HG02852 (cell line): ENCODE measurements at regions not wholly inside any gene's neighbourhood (a gene's known extent, or its start where the extent isn't known, plus 50 kb on each side); places are given as distances from the start of the nearest gene placed in this dataset.

ENCODE experiments used
- ATAC-seq: cut with Tn5 transposase; IDR thresholded peaks from one replicate; pipeline ENCODE4 v1.9.1; 2021; ENCODE audit warnings: mild to moderate bottlenecking, moderate library complexity; ENCODE audit not compliant: unreplicated experiment

GRCh38 chr10:28922127-28922526 lies 244.8 kb downstream of the BAMBI start:
- ATAC-seq, result no peak

- ATAC-seq, result no peak
Observed at GRCh38 chr10:28922861-28923260, 245.5 kb downstream of the BAMBI start.

DNA sequence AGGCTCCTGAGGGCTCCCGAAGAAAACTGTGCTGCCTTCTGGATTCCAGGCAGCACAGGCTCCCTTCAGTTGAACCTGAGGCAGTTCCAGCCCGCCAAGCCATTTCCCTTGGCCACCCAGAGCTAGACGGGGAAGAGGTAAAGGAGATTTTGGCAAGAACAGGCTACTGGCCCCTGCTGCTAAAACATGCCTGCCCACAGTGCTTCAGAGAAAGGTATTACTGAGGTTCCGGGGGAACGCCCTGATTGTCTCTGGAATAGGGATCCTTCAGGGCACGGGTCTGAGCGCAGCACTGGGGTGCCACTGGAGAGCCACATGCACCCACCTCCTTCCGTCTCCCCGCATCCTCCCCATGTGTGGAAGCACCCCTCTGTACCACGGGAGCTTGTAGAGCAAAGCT lies 247.4 kb downstream of the BAMBI start:
- no peak for ATAC-seq

- ATAC-seq, result no peak
Observed at GRCh38 chr10:28925121-28925663, 247.9 kb downstream of the BAMBI start.

DNA sequence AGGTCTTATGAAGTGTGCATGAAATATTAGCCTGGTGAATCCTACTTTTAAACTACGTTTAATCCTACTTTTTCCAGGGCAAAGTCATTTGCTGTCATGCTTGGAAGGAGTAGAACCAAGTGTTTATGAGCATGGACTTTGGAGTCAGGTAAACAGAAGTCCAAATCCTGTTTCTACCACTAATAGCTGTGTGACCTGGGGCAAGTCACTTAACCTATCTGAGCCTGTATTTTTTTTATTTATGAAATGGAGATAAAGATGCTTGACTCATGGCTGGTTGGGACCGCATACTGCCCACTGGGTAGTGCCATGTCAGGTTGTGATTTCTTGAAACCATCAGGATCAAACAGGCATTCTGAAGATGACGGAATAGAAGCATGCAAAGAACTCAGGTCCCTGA lies 249.6 kb downstream of the BAMBI start:
- no peak for ATAC-seq

DNA sequence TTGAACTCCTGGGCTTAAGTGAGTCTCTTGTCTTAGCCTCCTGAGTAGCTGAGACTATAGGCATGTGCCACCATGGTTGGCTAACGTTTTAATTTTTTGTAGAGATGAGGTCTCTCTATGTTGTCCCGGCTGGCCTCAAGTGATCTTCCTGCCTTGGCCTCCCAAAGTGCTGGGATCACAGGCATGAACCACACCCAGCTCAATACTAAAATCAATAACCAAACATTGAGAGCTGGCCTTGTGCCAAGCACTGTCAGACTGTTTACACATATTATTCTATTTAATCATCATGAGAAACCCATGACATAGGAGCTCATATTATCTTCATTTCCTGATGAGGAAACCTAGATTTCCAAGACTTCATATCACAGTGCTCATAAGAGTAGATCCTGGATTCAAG lies 251.2 kb downstream of the BAMBI start:
- ATAC-seq, result no peak

GRCh38 chr10:28929942-28930341 lies 252.6 kb downstream of the BAMBI start:
- ATAC-seq, result no peak

DNA sequence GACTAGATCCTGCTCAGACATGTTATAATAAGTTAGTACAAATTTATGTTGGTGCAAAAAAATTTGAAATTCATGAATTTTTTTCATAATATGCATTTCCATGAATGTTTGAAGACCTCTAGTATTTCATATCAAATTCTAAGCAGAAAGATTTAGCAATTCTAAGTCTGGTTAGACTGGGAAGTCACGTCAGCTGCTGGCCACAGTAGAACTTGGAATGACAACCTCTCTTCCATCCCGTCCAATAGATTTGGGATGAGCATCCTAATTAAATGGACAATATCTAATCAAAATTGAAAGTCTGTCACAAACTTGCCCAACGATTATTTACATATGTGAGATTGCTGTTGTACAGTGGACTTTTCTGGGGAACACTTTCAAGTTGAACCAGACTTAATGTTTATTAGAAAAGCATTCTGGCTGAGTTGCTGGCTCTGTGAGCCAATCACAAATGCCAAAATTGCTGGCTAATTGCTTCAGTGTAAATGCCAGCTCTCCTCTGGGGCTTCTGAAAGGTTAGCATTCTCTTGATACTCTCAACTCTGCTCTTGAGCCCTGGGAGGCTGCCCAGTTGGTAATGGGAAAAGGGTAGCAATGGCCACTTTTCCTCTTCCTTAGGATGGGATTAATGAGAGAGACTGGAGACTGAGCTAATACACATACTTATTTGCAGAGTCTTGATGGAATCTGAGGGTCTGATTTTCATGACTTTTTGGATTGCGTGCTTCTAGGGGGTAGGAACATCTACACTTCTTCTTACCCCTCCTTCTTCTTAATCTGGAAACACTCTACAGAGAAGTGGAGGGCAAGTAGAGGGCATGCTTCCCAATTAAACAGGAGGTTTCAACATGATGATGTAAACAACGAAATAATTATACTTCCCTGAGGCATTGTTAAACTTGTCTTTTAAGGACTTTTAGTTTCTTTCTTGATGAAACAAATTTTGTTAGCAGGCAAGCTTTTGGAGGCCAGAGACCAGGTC lies 253.5 kb downstream of the BAMBI start:
- ATAC-seq, result no peak

GRCh38 chr10:28935061-28935460 lies 257.7 kb downstream of the BAMBI start:
- ATAC-seq, result no peak

DNA sequence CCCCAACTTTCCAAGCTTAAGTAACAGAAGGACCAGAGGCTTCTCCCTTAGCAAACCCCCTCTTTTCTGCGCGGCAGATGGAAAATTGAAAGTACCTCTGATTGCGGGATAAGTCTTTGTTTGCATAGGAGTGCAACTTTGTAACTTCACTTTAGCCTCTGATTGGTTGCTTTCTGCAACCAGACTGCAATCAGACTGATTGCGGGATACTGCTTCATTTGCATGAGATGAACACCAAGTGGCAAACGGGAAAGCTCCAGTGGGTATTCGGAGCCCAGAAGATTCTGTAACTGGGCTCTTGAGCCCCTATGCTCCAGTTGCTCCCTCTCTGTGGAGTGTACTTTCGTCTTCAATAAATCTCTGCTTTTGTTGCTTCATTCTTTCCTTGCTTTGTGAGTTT lies 260.6 kb downstream of the BAMBI start:
- ATAC-seq, result no peak

- ATAC-seq, result no peak
Observed at GRCh38 chr10:28938745-28939144, 261.4 kb downstream of the BAMBI start.

GRCh38 chr10:28939281-28940157 lies 262.2 kb downstream of the BAMBI start:
- no peak for ATAC-seq

- no peak for ATAC-seq
Observed at GRCh38 chr10:28940158-28940888, 263.0 kb downstream of the BAMBI start.

DNA sequence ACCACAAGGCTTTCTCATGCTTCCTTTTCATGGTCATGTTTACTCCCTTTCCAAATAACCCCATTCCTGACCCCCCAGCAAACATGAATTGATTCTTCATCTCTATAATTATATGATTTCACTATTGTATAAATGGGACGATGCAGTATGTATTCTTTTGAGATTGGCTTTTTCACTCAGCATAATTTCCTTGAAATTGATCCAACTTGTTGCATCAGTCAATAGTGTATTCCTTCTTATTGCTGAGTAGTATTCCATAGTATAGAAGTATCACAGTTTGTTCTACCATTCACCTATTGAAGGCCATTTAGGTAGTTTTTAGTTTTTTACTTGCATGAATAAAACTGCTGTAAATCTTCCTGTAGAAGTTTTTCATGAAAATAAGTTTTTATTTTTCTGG lies 264.7 kb downstream of the BAMBI start:
- no peak for ATAC-seq

- ATAC-seq, result no peak
Observed at GRCh38 chr10:28945959-28946358, 268.6 kb downstream of the BAMBI start.

DNA sequence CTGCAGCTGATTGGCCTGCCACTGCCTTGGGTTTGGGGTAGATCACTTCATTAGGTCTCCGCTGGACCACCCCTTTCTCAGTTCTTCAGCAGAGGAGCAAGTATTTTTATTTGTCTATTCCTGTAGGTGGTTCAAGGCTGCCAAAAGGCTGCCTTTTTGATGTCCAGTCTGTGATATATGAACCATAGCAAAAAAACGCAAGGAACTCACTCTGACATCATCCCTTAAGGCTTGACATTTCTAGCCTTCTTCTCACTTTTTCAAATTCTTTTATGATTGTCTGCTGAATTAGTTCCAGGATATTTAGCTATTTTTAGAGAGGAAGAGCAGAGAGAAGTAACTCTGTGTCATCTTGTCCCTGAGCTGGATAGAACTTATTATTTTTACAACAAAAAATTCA lies 269.2 kb downstream of the BAMBI start:
- no peak for ATAC-seq

DNA sequence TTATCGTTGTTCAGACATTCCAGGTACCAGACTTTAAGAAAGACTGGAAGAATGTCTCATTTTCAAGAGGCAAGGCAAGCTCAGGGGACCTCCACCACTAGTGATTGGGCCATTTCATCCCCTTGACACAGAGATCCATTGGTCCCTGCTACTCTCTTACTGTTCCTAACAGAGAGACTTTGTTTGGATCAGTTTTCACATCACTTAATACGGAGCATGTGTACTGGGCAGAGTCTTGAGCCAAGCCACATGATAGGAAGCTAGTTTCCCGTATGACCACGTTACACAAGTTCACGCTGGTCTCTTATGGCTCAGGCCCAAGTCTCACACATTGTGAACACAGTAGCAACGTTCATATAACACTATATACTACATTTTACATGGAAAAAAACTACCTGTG lies 269.9 kb downstream of the BAMBI start:
- no peak for ATAC-seq

DNA sequence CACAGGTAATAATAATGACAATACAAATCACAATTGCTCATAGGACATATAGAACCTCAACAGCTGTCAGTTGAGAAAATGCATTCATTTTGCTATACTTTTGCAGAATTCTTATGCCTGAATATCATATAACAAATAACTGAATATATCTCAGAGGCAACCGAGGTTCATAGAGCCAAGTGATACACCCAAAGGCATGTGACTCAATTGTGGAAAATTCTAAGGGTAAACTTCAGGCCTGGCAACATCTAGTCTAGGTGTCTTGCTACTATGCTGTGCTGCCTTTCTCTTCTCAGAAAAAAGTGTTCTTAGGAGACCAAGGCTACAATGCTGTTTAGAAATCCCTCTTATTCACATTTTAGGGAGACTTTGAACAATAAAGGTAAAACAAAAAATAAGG lies 270.7 kb downstream of the BAMBI start:
- ATAC-seq, result no peak

GRCh38 chr10:28949005-28950004 lies 272.0 kb downstream of the BAMBI start:
- no peak for ATAC-seq

DNA sequence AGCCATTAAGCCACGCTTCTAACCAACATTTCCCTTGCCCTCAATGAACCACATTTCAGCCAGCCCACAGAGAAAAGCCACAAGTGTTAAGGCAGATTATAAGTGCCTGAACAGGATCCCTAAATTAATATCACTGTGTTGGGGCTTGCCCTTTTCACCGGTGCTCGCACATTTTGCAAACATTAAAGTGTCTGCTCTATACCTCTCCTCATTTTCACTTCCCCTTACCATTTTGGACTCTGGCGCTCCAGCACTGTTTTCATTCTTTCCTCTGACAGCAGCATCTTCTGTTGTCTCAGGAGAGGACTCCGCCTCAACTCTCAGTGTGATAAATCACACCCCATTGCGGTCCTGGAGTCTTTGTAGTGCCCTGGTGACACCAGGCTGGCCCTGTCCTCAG lies 274.2 kb downstream of the BAMBI start:
- no peak for ATAC-seq
